ENCODE measurements at regions not wholly inside any gene's neighbourhood (a gene's known extent, or its start where the extent isn't known, plus 50 kb on each side); places are given as distances from the start of the nearest gene placed in this dataset.

DNA sequence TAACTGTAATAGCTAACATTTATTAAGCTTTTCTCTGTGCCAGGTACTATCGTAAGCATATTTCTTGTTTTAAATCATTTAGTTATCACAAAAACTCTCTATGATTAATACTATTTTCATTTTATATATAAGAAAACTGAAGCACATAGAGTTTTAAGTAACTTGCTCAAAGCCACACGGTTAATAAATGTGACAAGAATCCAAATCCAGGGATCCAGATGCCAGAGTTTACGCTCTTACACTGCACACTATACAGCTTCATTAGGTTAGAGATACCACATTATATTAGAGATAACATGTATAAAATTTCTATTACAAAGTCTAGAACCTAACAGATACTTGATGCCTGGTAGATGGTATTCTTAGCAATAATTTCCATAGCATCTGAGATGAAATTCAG lies 265.2 kb downstream of the SHOX2 start:
- no peak for DNase-seq (ENCODE audit: extremely low spot score)
- H3K4me3 ChIP-seq = no peak overlapping the region
- WGBS = 70% methylated on average over 3 of the region's 3 CpGs
- intact Hi-C loops (cut with DNase I) = no loop called here
- H3K4me1 ChIP-seq = peaks cover 0 to 14% (median 5%) of the 10 kb centered on the region in 4 donors
- TF ChIP-seq POLR2AphosphoS5 (IDR thresholded peaks at IDR 0.05) = no peak
- no peak for TF ChIP-seq POLR2A (IDR thresholded peaks at IDR 0.05; ENCODE audit: low read depth)
- no peak for TF ChIP-seq EP300 (IDR thresholded peaks at IDR 0.05)
- TF ChIP-seq, protein P1, sequence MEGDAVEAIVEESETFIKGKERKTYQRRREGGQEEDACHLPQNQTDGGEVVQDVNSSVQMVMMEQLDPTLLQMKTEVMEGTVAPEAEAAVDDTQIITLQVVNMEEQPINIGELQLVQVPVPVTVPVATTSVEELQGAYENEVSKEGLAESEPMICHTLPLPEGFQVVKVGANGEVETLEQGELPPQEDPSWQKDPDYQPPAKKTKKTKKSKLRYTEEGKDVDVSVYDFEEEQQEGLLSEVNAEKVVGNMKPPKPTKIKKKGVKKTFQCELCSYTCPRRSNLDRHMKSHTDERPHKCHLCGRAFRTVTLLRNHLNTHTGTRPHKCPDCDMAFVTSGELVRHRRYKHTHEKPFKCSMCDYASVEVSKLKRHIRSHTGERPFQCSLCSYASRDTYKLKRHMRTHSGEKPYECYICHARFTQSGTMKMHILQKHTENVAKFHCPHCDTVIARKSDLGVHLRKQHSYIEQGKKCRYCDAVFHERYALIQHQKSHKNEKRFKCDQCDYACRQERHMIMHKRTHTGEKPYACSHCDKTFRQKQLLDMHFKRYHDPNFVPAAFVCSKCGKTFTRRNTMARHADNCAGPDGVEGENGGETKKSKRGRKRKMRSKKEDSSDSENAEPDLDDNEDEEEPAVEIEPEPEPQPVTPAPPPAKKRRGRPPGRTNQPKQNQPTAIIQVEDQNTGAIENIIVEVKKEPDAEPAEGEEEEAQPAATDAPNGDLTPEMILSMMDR (IDR thresholded peaks at IDR 0.05) = no peak
- H3K36me3 ChIP-seq = no peaks in the 10 kb centered on the region
- no peak overlapping the region for H3K27ac ChIP-seq (replicated peaks in 1 of 4)
- H3K9me3 ChIP-seq = no peaks in the 10 kb centered on the region
- H3K27me3 ChIP-seq = no peaks in the 10 kb centered on the region

DNA sequence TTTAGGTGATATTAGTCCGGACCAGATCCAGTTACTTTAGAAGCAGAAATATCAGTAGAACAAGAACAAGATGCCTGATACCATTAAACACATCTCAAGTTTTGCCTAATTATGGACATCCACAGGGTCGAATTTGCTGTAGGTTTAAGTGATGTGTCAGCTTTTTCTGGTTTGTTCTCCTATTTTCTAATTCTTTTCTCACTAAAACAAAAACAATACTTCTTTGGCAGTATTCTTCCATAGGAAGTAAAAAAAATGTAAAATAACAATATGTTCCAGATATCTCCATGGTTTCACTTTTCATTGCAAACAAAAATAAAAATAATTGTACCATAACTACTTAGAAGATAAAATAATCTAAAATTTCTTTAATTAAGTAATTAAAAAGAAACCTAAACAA lies 265.7 kb downstream of the SHOX2 start:
- Histone ChIP-seq H3K9me3 (no peaks in the 10 kb centered on the region), H3K4me3 (no peak overlapping the region), H3K36me3 (no peaks in the 10 kb centered on the region), H3K27ac (replicated peaks in 1 of 4) (no peak overlapping the region), H3K4me1 (peaks cover 0 to 14% (median 5%) of the 10 kb centered on the region in 4 donors), H3K27me3 (no peaks in the 10 kb centered on the region)
- WGBS = 85% methylated on average over 2 of the region's 2 CpGs
- intact Hi-C loops (cut with DNase I) = no loop called here
- no peak for DNase-seq (ENCODE audit: extremely low spot score)
- TF ChIP-seq, protein P1 (IDR thresholded peaks at IDR 0.05) = no peak
- TF ChIP-seq EP300 (IDR thresholded peaks at IDR 0.05) = no peak
- TF ChIP-seq POLR2A (IDR thresholded peaks at IDR 0.05; ENCODE audit: low read depth) = no peak
- TF ChIP-seq POLR2AphosphoS5 (IDR thresholded peaks at IDR 0.05) = no peak

DNA sequence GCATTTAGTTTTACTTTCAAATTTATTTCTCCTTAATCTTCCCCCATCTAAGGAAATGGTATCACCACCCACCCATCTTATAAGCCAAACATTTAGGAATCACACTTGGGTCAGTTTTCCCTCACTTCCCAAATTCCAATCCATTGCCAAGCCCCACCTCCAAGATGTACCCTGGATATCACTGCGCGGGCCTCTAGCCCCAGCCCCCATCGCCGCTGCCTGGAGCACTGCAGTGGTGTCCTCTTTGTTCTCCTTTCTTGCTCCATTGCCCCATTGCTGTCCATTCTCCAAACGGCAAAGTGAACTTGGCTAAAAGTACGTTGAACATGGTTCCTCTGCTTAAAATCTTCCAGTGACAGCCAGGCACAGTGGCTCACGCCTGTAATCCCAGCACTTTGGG lies 267.8 kb downstream of the SHOX2 start:
- H3K27ac ChIP-seq (replicated peaks in 1 of 4) = no peak overlapping the region
- no peaks in the 10 kb centered on the region for H3K36me3 ChIP-seq
- no peak overlapping the region for H3K4me3 ChIP-seq
- intact Hi-C loops (cut with DNase I) = no loop called here
- no peak for DNase-seq (ENCODE audit: extremely low spot score)
- H3K27me3 ChIP-seq = no peaks in the 10 kb centered on the region
- TF ChIP-seq, protein P1 (IDR thresholded peaks at IDR 0.05) = no peak
- TF ChIP-seq POLR2A (IDR thresholded peaks at IDR 0.05; ENCODE audit: low read depth) = no peak
- no peak for TF ChIP-seq EP300 (IDR thresholded peaks at IDR 0.05)
- no peak for TF ChIP-seq POLR2AphosphoS5 (IDR thresholded peaks at IDR 0.05)
- peaks cover 0 to 14% (median 5%) of the 10 kb centered on the region in 4 donors for H3K4me1 ChIP-seq
- H3K9me3 ChIP-seq = no peaks in the 10 kb centered on the region
- 83% methylated on average over 7 of the region's 7 CpGs for WGBS

DNA sequence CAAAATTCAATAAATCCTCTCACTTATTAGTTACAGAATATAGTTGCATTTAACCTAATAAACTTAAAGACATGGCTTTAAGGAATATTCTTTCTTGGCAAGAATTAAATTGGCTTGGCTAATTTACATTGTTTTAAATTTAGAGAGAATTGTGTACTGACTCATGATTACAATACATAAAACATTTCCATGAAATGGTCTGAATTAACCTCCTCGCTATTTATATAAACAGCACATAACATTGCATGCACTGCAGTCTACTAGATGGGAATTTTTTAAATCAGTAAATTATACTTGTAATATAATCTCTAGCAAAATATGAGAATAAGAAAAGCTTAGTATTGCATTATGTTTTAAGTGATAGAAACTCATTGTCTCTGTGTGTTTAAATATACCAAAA lies 268.9 kb downstream of the SHOX2 start:
- DNase-seq (ENCODE audit: extremely low spot score) = no peak
- H3K4me1 ChIP-seq = peaks cover 0 to 14% (median 5%) of the 10 kb centered on the region in 4 donors
- no peak overlapping the region for H3K4me3 ChIP-seq
- WGBS = 54% methylated on average over 1 of the region's 1 CpG
- H3K27me3 ChIP-seq = no peaks in the 10 kb centered on the region
- TF ChIP-seq, protein P1 (IDR thresholded peaks at IDR 0.05) = no peak
- no peak for TF ChIP-seq POLR2AphosphoS5 (IDR thresholded peaks at IDR 0.05)
- TF ChIP-seq EP300 (IDR thresholded peaks at IDR 0.05) = no peak
- TF ChIP-seq POLR2A (IDR thresholded peaks at IDR 0.05; ENCODE audit: low read depth) = no peak
- no peaks in the 10 kb centered on the region for H3K36me3 ChIP-seq
- no peaks in the 10 kb centered on the region for H3K9me3 ChIP-seq
- no peak overlapping the region for H3K27ac ChIP-seq (replicated peaks in 1 of 4)
- intact Hi-C loops (cut with DNase I) = no loop called here

DNA sequence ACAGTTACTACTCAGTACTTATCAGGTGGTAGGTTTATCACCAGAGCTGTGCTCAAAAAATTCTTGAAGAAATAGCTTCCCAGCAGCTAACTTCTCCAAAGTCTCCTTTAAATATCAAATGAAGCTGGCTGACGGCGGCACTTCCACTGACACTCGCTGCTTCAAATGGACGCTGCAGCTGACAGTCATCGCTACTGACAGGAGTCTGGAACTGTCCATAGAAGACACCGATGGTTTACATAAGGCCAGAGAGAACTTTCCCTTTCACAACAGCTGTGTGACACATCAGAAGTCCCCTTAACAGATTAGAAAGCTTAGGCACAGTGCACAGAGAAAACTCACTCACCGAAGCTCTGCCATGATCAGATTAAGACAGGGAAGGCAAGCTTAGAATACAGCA lies 270.2 kb downstream of the SHOX2 start:
- TF ChIP-seq POLR2AphosphoS5 (IDR thresholded peaks at IDR 0.05) = no peak
- TF ChIP-seq EP300 (IDR thresholded peaks at IDR 0.05) = no peak
- TF ChIP-seq, protein P1 (IDR thresholded peaks at IDR 0.05) = no peak
- no peak for TF ChIP-seq POLR2A (IDR thresholded peaks at IDR 0.05; ENCODE audit: low read depth)
- H3K36me3 ChIP-seq = no peaks in the 10 kb centered on the region
- no peak overlapping the region for H3K27ac ChIP-seq (replicated peaks in 1 of 4)
- WGBS = 28% methylated on average over 7 of the region's 7 CpGs
- no peaks in the 10 kb centered on the region for H3K9me3 ChIP-seq
- H3K27me3 ChIP-seq = no peaks in the 10 kb centered on the region
- intact Hi-C loops (cut with DNase I) = no loop called here
- no peak for DNase-seq (ENCODE audit: extremely low spot score)
- peaks cover 0 to 14% (median 5%) of the 10 kb centered on the region in 4 donors for H3K4me1 ChIP-seq
- H3K4me3 ChIP-seq = no peak overlapping the region
